CD4-positive, alpha-beta T cell treated with Interleukin-17A for 4 hours (primary cell): ENCODE measurements at regions not wholly inside any gene's neighbourhood (a gene's known extent, or its start where the extent isn't known, plus 50 kb on each side); places are given as distances from the start of the nearest gene placed in this dataset.

Source experiments
- DNase-seq: peaks from one replicate; pipeline ENCODE4 v3.0.0-alpha.2; 2020; ENCODE audit warnings: mixed read lengths

DNA sequence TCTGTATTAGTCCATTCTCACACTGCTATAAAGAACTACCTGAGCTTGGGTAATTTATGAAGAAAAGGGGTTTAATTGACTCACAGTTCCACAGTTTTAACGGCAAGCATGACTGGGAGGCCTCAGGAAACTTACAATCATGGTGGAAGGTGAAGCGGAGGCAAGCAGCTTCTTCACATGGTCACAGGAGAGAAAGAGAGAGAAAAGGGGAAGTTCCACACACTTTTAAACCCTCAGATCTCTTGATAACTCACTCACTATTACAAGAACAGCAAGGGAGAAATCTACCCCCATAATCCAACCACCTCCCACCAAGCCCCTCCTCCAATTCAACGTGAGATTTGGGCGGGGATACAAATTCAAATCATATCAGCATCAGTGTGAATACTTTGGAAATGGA, 133.4 kb upstream of the SLC30A5 start:
- DNase-seq, result no peak

DNA sequence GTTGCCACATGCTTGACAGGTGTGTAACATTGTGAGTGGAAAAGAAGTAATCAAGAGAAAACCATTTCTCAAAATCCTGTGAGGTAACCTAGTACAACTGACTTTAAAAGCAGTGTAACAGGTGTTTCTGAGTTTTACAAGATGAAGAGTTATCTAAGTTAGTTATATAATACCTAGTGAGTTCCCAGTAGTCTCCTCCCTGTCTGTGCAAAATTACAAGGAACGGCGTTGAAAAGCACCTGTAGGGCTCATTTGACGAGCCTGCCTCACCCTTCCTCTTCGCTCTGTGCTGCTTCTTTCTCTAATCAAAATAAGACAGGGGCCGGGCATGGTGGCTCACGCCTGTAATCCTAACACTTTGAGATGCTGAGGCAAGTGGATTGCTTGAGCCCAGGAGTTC, 132.9 kb upstream of the SLC30A5 start:
- no peak for DNase-seq

DNA sequence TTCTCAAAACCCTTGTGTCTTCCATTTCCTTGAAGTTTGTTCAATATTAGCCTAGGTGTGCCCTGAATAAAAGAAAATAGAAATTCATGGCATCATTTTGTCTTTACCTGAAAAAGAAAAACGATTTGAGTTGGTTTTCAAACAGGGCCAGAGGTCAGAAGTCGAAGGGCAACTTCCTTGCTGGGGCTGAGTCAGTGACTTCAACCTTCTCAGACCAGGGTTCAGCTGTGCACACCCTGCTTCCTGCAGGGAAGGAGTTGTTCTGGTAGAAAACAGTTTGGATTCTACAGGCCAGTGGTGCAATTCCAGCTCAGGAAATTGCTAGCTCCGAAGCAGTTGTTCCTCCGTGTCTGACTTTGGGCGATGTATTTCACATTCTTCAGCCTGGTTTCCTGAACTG, 132.1 kb upstream of the SLC30A5 start:
- no peak for DNase-seq

DNA sequence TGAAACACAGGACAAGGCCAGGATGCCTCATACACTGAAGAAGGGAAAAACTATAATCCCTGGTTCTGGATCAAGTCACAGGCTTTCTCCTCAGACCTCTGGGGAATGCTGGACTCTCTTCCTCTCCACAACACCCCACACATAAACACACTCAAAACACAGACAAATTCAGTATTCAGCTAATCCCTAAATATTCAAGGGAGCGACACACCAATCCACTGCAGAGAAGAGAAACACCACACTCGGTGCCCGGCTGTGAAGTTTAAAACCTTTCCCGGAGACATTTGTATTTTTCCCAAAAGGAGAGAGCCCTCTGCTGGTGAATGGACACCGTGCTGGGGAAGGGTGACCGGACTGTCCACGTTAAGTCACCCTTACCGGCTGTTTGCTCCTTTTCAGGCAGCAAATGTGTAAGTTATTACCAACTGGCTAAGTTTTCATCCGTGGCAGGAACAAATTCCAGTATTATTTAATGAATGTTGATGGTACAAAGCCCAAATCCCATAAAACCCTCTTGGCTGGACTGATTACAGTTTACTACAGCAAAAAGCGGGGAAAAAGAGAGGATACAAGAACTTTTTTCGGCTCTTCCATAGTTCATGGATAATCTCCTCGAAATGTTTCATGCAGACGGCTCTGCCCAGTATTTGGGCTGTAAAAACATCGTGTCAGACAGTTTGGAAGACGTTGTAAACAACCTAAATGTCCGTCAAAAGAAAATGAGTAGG, 130.9 kb upstream of the SLC30A5 start:
- no peak for DNase-seq

DNA sequence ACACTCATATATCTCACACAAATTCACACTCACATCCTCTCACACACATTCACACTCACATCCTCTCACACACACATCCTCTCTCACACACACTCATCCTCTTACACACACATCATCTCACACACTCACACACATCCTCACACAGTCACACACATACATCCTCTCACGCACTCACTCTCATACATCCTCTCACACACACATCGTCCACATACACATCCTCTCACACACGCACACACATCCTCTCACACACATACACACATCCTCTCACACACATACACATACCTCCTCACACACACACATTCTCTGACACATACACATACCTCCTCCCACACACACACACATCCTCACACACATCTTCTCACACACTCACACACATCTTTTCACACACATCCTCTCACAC, 129.1 kb upstream of the SLC30A5 start:
- no peak for DNase-seq

DNA sequence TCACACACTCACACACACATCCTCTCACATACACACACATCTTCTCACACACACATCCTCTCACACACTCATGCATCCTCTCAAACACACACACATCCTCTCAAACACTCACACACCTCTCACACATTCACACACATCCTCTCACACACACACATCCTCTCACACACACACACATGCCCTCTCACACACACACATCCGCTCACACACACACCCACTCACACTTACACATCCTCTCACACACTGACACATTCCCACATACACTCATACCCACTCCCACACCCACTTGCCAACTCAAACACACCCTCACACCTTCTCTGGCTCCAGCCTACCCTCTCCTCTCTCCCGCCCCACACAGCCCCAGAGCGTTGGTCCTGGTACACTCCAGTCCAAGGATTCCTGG, 127.9 kb upstream of the SLC30A5 start:
- no peak for DNase-seq

DNA sequence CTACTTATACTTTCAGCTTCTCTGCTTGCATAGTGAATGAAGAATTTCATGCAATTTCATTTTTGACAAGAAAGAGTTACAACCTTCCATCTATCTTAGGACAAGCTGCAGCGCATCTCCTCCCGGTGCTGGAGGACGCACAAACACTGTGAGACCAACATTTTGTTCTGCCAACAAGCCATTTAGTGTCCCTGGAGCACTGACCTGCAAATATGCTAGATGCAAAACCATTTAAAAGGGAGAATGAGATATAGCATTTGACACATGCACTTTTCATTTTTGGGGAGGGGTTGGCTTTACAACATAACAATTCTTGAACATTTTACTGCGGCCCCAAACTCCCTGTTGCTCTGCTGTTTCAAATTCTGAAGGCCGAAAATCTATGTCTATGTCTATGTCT, 127.2 kb upstream of the SLC30A5 start:
- no peak for DNase-seq

DNA sequence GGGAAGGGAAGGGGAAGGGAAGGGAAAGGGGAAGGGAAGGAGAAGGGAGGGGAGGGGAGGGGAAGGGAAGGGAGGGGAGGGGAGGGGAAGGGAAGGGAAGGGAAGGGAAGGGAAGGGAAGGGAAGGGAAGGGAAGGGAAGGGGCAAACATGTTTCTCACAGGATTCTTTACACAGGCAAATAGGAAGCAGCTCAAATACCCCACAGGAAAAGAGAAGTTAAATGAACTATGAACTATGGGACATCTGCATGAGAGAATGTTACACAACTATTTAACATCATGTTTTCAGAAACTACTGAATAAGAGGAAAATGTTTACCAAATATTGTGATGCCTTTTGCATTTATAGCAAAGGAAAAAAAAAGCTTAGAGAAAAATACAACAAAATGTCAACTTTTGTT, 125.4 kb upstream of the SLC30A5 start:
- DNase-seq, result no peak

DNA sequence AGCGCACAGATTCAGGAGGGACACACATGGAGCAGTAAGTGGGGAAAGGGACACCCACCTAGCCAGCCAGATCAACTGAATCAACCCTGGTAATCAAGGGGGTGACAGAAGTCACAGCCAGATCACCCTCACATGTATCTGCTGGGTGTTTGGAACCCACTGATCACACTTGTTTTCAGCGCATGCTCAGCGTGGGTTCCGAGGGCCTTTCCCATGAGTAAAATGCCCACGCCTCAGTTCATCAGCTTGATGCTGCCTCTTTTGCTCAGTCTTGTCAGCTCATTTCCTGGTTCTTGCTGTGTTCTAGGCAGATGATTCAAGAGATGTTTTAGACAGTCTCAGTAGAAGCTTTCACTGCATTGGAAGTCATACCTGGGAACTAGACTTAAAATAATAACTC, 123.2 kb upstream of the SLC30A5 start:
- DNase-seq, result no peak

DNA sequence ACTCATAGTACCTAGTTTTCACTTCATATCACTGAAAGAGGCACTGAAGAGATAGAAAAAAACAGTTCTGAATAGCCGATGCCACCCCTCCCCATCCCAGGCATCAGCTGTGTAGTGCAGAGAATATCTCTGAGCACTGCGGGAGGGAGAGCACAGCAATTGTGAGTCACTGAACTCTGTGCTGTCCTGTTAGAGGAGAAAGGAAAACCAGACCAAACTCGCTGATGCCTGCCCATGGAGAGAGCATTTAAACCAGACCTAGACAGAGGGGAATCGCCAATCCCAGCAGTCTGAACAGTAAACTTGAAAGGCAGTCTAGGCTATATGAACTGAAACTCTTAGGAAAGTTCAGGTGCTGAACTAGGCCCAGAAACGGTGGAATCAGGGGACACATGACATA, 120.1 kb upstream of the SLC30A5 start:
- no peak for DNase-seq

DNA sequence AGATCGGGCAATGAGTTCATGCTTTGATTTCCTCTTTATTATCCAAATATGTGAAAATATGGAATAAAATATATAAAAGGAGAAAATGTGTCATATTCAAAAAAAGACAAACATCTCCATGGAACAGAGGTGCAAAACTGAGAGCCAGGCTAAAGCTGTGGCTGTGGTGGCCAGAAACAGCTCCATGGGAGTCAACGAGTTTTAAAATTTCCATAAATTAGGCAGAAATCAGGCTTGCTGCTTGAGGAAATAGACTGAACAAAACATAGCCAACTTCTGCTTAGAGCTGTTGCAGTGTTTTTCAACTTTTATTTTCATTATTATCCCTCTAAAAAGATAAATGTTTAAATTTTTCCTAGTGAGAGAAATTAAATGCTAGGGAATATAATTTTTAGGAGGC, 110.8 kb upstream of the SLC30A5 start:
- no peak for DNase-seq

DNA sequence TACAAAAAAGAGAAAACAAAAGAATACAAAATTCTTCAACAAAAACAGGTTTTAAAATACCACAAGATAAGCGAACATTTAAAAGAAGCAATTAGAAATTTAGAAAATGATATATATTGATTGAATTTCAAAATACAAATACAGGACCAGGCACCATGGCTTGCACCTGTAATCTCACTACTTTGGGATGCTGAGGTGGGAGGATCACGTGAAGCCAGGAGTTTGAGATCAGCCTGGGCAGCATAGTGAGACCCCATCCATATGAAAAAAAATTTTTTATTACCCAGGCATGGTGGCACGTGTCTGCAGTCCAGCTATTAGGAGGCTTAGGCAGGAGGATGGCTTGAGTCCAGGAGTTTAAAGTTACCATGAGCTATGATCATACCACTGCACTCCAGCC, 109.9 kb upstream of the SLC30A5 start:
- DNase-seq, result no peak

DNA sequence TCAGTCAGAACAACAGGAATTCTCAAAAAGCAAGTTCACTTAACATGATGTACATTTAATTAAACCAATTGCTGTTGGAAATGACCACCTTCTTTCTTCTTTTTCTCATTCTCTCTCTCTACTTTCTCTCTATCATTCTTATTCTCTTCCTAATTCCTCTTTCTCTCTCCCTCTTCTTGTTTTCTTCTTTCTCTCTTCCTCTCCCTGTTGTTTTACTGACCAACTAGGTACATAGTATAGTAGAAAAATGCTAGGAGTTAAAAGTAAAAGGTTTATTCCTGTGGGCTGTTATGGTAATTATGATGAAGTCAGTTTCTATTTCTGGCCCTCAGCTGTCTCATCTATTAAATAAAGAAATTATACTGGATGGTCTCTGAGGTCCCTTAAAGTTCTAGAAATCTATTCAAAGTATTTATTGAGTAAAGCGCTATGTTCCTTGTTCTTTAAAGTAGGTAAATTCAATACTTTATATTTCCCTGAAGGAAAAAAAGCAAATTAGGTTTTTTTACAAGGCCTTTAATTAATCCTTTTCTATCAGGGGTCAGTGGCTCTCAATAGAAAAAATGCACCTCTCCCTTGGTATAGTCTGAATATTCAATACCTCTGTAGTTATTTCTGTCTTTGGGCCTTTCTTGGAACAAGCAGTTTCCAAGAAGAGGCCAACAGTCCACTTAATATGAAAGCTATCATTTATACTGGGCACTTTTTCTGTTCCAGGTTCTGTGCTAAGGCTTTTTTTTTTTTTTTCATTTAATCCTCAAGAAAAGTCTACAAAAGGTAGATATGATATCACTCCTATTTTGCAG, 102.3 kb upstream of the SLC30A5 start:
- DNase-seq, result no peak

DNA sequence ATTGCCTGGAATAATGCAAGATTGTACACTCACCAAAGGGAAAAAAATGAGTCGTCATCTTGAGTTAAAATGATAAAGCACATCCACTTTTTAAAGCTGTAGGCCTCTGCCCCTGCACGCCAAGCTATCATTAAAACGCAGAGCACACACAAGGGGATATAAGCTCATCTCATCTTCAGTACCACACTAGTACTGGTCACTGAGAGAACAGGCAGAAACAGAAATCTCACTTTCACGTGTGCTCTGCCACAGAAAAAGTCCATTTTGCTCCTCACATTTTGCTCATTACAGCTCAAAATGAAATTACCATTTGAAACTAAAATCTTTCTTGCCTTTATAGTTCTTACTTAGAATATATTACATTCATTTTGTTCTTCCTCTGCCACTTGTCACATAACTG, 99.2 kb upstream of the SLC30A5 start:
- DNase-seq, result no peak

DNA sequence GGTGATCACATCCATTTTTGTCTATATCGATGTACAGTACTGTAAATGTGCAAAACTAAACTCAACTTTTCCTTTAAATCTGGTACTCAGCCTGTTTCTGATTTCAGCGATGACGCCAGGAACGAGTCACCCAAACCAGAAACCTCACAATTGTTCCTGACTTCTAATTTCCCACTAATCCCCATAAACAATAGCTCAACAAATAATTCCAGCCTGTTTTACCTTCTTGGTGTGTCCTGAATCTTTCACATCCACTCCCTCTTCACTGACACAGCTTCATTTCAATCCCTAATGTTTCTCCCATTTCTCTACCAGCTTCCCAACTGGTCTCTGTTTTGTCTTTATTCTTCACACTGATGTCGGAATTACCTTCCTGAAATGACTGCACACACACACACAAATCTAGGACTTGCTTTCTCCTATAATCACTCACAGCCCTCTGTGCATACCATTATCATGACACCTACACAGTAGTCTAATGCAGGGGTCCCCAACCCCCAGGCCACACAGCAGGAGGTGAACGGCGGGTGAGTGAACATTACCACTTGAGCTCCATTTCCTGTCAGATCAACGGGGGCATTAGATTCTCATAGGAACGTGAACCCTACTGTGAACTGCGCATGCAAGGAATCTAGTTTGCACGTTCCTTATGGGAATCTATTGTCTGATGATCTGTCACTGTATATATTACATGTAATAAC, 97.8 kb upstream of the SLC30A5 start:
- DNase-seq, result no peak

DNA sequence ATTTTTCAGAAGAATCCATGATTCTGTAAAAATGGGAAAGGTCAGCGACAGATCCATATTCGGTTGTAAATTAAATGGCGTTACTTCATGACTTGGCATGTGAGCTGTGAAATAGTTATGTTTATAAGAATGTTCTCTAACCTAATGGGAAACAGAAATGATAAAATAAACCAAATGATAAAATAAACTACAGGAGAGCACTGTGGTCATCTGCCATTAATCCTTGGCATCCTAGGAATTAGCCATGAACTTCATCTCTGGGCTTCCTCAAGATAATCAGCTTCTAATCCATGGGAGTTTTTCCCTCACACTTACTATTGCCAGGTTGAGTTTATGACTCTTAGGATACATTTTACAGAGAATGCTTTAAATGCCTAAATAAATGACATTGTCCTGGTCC, 94.6 kb upstream of the SLC30A5 start:
- no peak for DNase-seq

DNA sequence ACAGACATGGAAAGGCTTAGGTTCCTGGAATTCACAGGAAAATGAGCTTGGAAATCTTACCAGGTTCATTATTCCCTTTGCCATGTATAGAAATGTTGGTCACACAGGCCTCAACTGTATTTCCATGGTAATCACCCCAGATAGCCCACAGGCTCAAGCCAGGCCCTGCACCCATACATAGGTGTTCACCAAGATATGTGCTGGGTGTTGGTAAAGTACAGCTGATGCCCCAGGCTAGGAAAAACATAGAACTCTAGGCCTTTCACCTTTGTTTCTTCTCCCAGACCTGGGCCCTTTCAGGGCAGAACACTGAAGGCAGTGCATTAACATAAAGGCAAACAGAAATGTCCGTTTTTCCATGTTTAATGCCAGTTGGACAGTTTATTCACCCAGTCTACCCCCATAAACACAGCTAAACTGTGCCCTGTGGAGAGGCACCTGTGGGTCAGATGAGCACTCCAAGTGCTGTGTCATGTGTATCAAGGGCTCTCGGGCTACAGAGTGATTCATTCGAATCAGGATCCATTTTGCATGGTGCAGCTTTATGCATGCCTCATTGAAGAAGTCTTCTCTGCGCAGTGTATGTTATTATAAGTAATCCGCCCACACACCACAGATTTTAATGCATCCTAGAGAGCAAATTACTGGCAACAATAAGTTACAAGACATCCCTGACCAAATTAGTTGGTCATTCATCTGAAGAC, 93.4 kb upstream of the SLC30A5 start:
- DNase-seq, result no peak

DNA sequence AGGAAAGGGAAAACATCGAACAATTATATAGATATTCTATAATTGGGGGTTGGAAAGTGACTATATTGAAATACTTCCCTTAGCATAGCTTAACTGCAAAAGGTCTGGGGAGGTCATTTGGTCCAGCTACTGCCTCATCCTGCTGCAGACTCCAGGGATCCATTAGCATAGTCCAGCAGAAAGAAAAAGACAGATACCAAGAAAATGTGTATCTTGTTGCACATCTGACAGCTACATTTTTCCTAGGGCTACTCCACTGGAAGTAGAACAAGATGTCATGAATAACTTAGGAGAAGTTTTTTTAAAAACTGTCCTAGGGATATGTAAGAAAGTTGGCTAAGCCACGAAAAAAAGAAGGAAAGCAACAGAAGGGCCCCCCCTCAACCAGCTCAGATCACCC, 92.9 kb upstream of the SLC30A5 start:
- DNase-seq, result no peak

DNA sequence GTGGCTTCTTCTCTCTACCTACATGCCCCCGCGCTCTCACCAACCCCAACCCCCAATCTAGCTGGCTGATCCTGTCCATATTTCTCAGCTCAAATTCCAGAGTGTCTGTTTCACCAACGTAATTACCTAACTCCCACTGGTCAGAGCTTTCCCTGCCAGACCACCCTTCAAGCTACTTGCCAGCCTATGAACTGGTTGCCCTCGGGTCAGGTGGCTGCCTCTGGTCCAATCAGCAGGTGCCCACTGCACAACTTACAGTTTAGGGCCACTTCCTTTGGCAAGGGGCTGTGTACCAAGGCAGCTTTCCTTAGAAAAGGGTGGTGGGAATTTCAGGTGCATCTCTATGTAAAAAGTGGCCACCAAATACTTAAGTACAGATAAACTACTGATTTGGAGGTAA, 92.2 kb upstream of the SLC30A5 start:
- DNase-seq, result no peak

DNA sequence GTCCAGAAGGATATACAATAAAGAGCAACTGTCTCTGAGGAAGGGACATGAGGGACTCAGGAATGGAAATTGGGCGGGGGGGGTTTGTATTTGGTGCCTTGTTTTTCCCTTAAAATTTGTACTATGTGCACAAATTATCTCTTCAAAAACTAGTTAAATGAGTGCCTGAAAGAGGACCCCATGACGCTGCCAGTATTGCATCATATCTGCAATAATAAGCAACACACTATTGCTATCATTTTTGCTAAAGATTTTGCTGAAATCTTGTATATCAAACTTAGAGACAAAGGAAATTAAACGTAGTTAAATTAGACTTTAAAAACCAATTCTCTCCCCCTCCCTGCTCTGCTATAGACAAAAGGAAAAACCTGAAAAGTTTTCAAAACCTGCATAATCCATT, 89.7 kb upstream of the SLC30A5 start:
- DNase-seq, result no peak

DNA sequence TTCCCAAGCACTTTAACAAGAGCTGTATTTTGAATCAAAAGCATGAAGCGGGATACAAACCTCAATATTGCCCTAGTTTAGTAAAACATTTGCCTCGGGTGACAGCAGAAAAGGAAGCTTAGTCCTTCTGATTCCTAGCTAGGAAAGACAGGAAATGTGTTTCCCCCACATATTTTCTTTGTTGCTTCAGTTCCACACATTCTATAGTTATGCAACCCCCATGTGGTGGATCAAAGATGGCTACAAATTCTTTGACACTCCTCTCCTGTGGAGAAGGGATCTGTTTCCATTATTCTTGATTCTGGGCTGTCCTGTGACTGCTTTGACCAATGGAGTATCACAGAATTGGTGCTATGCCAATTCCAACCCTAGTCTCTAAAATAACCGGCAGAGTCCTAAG, 89.1 kb upstream of the SLC30A5 start:
- DNase-seq, result no peak

DNA sequence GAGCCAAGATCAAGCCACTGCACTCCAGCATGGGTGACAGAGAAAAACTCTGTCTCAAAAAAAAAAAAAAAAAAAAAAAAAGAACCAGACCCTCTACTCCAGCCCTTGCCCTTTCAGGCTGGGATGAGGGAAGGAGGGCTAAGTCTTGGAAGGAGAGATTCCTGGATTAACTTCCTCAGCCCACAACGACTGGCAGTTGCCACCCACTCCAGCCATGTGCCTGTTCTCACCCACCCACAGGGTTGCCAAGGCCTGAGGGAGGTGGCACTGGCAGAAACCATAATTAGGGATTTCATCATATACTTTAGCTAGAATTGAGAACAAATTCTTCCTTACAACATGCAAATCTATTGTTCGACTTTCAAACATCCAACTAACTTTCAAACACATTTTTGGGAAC, 87.8 kb upstream of the SLC30A5 start:
- no peak for DNase-seq

DNA sequence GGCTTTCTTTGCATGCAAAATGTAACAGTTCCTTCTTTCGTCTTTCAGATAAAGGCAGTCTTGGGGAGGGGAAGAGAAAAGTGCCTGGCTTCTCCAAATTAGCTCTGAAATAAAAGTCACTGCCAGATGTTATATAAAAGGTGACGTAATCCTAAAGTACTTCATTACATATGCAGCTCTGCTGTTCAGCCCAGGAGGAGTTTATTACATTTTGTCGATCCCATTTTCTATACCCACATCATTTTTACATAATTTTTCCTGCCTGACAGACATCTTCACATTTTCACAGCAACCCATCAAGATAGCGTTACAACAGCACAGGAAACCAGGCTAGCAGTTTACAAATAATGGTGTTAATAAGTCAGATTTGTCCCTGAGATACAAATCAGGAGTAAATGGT, 86.7 kb upstream of the SLC30A5 start:
- no peak for DNase-seq
